HCT116 (cell line): ENCODE measurements at regions not wholly inside any gene's neighbourhood (a gene's known extent, or its start where the extent isn't known, plus 50 kb on each side); places are given as distances from the start of the nearest gene placed in this dataset.

Experiments
- ATAC-seq: fragments of 200-7000 bp; cut with Tn5 transposase; 2 replicates; pipeline ENCODE4 v1.9.1; 2020; ENCODE audit warnings: mild to moderate bottlenecking, moderate library complexity
- BruUV-seq: library from RNA; stranded (reverse); fragments of 400-500 nt; replicated peaks from 2 replicates; lab custom pipeline; 2021; lab: Mats Ljungman, UMichigan
- CTCF ChIA-PET: fragments of 300-600 bp; sonication (Branson Sonifier 250); formaldehyde crosslinking; loops from one replicate; lab custom pipeline; 2021; ENCODE audit warnings: antibody characterized with exemption; lab: Charles Lee
- POLR2A ChIA-PET: fragments of 300-600, 350-600 bp; sonication (Branson Sonifier 250); formaldehyde crosslinking; loops from one replicate; lab custom pipeline; 2021; ENCODE audit warnings: antibody characterized with exemption; lab: Charles Lee
- RAD21 ChIA-PET, 2 experiments: fragments of 300-600 bp; sonication (Branson Sonifier 250); formaldehyde crosslinking; loops; one replicate each; lab custom pipeline; 2023; ENCODE audit warnings: low total read pairs in 2 of 2; ENCODE audit not compliant: uncharacterized antibody in 2 of 2, unreplicated experiment in 2 of 2, low non-redundant PET in 1 of 2; lab: Charles Lee
- DNase-seq: peaks from one replicate; pipeline ENCODE4 v3.0.0-alpha.2; 2010; ENCODE audit warnings: low read depth, low spot score
- H2AFZ ChIP-seq: fragments of 200-600 bp; shearing (Covaris generic), sonication (generic); 2 replicates; pipeline ENCODE4 v1.6.1; 2017; ENCODE audit warnings: low read depth, mixed run types, mixed read lengths, antibody characterized with exemption, low read length; ENCODE audit not compliant: poor library complexity, severe bottlenecking
- H3K27ac ChIP-seq: 2 replicates; pipeline ENCODE4 v1.5.1; 2012; ENCODE audit warnings: low read depth, low read length
- H3K27me3 ChIP-seq: fragments of 200-600 bp; sonication (generic); 2 replicates; pipeline ENCODE4 v1.6.1; 2016; ENCODE audit warnings: mixed run types, low read length, mixed read lengths; ENCODE audit not compliant: insufficient read depth
- H3K36me3 ChIP-seq, 2 experiments: fragments of 200-500 bp in 1 of 2; fragments of 200-600 bp in 1 of 2; sonication (Bioruptor generic) in 1 of 2; sonication (generic) in 1 of 2; 2 replicates each; pipeline versions ENCODE4 v1.5.1 to v1.6.1; 2014 to 2016; ENCODE audit warnings: low read length in 2 of 2, inconsistent platforms in 1 of 2, mixed read lengths in 1 of 2, mixed run types in 1 of 2; ENCODE audit not compliant: insufficient read depth in 2 of 2, control insufficient read depth in 1 of 2
- H3K4me1 ChIP-seq, 2 experiments: fragments of 200-600 bp in 1 of 2; sonication (generic) in 1 of 2; 2 replicates each; pipeline versions ENCODE4 v1.5.1 to v1.6.1; 2012 to 2017; ENCODE audit warnings: low read length in 2 of 2, inconsistent platforms in 1 of 2, mild to moderate bottlenecking in 1 of 2, mixed read lengths in 1 of 2, mixed run types in 1 of 2, moderate library complexity in 1 of 2; ENCODE audit not compliant: insufficient read depth in 2 of 2, control insufficient read depth in 1 of 2
- H3K4me2 ChIP-seq: fragments of 200-600 bp; sonication (generic); 2 replicates; pipeline ENCODE4 v1.6.1; 2017; ENCODE audit warnings: mixed run types, low read length, mixed read lengths
- H3K4me3 ChIP-seq, 2 experiments: fragments of 200-600 bp in 1 of 2; sonication (generic) in 1 of 2; replicated peaks in 1 of 2; 2 replicates each; pipeline ENCODE4 v1.5.1; 2011 to 2016; ENCODE audit warnings: low read length in 2 of 2, control low read depth in 1 of 2, low read depth in 1 of 2, mild to moderate bottlenecking in 1 of 2, mixed read lengths in 1 of 2, mixed run types in 1 of 2
- H3K79me2 ChIP-seq: fragments of 200-600 bp; sonication (generic); 2 replicates; pipeline ENCODE4 v1.6.1; 2017; ENCODE audit warnings: mild to moderate bottlenecking, mixed run types, low read length, moderate library complexity, mixed read lengths; ENCODE audit not compliant: insufficient read depth
- H3K9ac ChIP-seq: fragments of 200-600 bp; sonication (generic); 2 replicates; pipeline ENCODE4 v1.6.1; 2016; ENCODE audit warnings: low read length, mixed read lengths
- H3K9me2 ChIP-seq: fragments of 200-600 bp; sonication (generic), shearing (Covaris generic); 2 replicates; pipeline ENCODE4 v1.6.1; 2017; ENCODE audit warnings: mixed run types, mild to moderate bottlenecking, moderate library complexity; ENCODE audit not compliant: insufficient read depth
- H3K9me3 ChIP-seq, 2 experiments: fragments of 200-500 bp in 1 of 2; fragments of 200-600 bp in 1 of 2; sonication (Bioruptor generic) in 1 of 2; sonication (generic) in 1 of 2; 2 replicates each; pipeline ENCODE4 v1.6.1; 2014 to 2017; ENCODE audit warnings: low read length in 2 of 2, mixed read lengths in 2 of 2, inconsistent platforms in 1 of 2, low read depth in 1 of 2, mild to moderate bottlenecking in 1 of 2, mixed run types in 1 of 2, moderate library complexity in 1 of 2; ENCODE audit not compliant: control insufficient read depth in 1 of 2, insufficient read depth in 1 of 2
- H4K20me1 ChIP-seq: fragments of 200-600 bp; sonication (generic), shearing (Covaris generic); 2 replicates; pipeline ENCODE4 v1.6.1; 2017; ENCODE audit warnings: mixed run types, mild to moderate bottlenecking, moderate library complexity; ENCODE audit not compliant: insufficient read depth
- CBX3 ChIP-seq: IDR thresholded peaks from 2 replicates; pipeline ENCODE4 v1.6.1; 2012; ENCODE audit warnings: low read depth
- CEBPB ChIP-seq: IDR thresholded peaks from 2 replicates; pipeline ENCODE4 v1.6.1; 2012; ENCODE audit warnings: low read depth
- ELF1 ChIP-seq: IDR thresholded peaks from 2 replicates; pipeline ENCODE4 v1.6.1; 2012; ENCODE audit warnings: low read depth, borderline replicate concordance
- EZH2 ChIP-seq: fragments of 200-600 bp; sonication (generic); IDR thresholded peaks from 2 replicates; pipeline ENCODE4 v1.6.1; 2017; ENCODE audit warnings: antibody characterized with exemption, mixed run types
- EZH2phosphoT487 ChIP-seq: fragments of 200-600 bp; IDR thresholded peaks from 2 replicates; pipeline ENCODE4 v1.6.1; 2018; ENCODE audit warnings: antibody characterized with exemption, borderline replicate concordance
- FOSL1 ChIP-seq: IDR thresholded peaks from 2 replicates; pipeline ENCODE4 v1.6.1; 2012; ENCODE audit warnings: low read depth
- POLR2A ChIP-seq: IDR thresholded peaks from 2 replicates; pipeline ENCODE4 v1.7.0; 2011; ENCODE audit warnings: borderline replicate concordance; ENCODE audit not compliant: insufficient read depth, insufficient read length; ENCODE audit errors: extremely low read depth
- POLR2AphosphoS5 ChIP-seq: IDR thresholded peaks from 2 replicates; pipeline ENCODE4 v1.6.1; 2011; ENCODE audit warnings: mild to moderate bottlenecking, low read depth, low read length, moderate library complexity
- RAD21 ChIP-seq: IDR thresholded peaks from 2 replicates; pipeline ENCODE4 v1.6.1; 2012; ENCODE audit warnings: low read depth, mild to moderate bottlenecking
- SIN3A ChIP-seq: IDR thresholded peaks from 2 replicates; pipeline ENCODE4 v1.6.1; 2012; ENCODE audit warnings: low read depth
- SP1 ChIP-seq: IDR thresholded peaks from 2 replicates; pipeline ENCODE4 v1.6.1; 2012; ENCODE audit warnings: low read depth
- SRF ChIP-seq: IDR thresholded peaks from 2 replicates; pipeline ENCODE4 v1.6.1; 2012; ENCODE audit warnings: low read depth
- TCF7L2 ChIP-seq: IDR thresholded peaks from 2 replicates; pipeline ENCODE4 v1.7.0; 2011; ENCODE audit warnings: borderline replicate concordance, inconsistent platforms; ENCODE audit not compliant: insufficient read depth, insufficient read length; ENCODE audit errors: extremely low read depth
- YY1 ChIP-seq: IDR thresholded peaks from 2 replicates; pipeline ENCODE4 v1.6.1; 2011; ENCODE audit warnings: low read length, low read depth, moderate library complexity, mild to moderate bottlenecking; ENCODE audit not compliant: insufficient replicate concordance; ENCODE audit errors: extremely low read depth
- ZFX ChIP-seq: fragments of 450-650 bp; IDR thresholded peaks from 2 replicates; pipeline ENCODE4 v1.6.1; 2017
- intact Hi-C: fragments of 100-400 bp; cut with micrococcal nuclease; formaldehyde crosslinking; loops from 2 replicates; pipeline ENCODE4 v1.10.0; 2022
- TF ChIP-seq, protein P1 (sequence below): IDR thresholded peaks from 2 replicates; pipeline ENCODE4 v1.6.1; 2012
- TF ChIP-seq, protein P2 (sequence below): IDR thresholded peaks from 2 replicates; pipeline ENCODE4 v1.6.1; 2011; ENCODE audit warnings: mild to moderate bottlenecking, low read length, moderate library complexity; ENCODE audit not compliant: insufficient replicate concordance; ENCODE audit errors: extremely low read depth
- TF ChIP-seq, protein P3 (sequence below), 3 experiments: fragments of 200-600 bp in 1 of 3; sonication (generic) in 1 of 3; IDR thresholded peaks in 2 of 3; conservative IDR thresholded peaks in 1 of 3; 2 replicates each; pipeline ENCODE4 v1.5.1; 2012 to 2017; ENCODE audit warnings: low read depth in 2 of 3, low read length in 2 of 3, antibody characterized with exemption in 1 of 3, borderline replicate concordance in 1 of 3, control low read depth in 1 of 3, mild to moderate bottlenecking in 1 of 3, mixed read lengths in 1 of 3, mixed run types in 1 of 3, moderate library complexity in 1 of 3; ENCODE audit not compliant: insufficient read depth in 1 of 3
- TF ChIP-seq, protein P4 (sequence below): IDR thresholded peaks from 2 replicates; pipeline ENCODE4 v1.6.1; 2012; ENCODE audit warnings: low read depth
- TF ChIP-seq, protein P5 (sequence below): IDR thresholded peaks from 2 replicates; pipeline ENCODE4 v1.6.1; 2012

DNA sequence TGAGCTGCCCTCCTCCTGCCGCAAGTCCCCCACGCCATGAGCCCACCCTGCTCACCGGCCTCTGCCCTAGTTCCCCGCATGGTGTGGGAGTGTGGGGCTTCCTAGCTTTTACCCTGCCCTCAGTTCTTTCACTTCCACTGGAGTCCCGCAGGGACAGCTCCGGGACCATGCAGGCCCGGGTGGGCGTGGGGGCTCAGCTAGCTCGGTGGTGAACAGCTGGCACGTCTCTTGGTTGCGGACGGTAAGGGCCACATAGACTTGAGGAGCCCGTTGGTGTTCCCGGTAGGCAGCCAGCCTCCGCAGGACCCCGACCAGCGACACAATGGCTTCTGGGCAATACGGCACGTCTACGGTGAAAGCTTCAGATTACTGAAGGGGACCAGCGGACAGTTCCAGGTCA lies 108.9 kb upstream of the CCZ1B start:
- POLR2A ChIA-PET = no interaction called here
- H3K27ac ChIP-seq = no peak overlapping the region
- H3K9ac ChIP-seq = no peak overlapping the region
- RAD21 ChIA-PET = no interaction called here
- intact Hi-C loops = no loop called here
- ATAC-seq (no peak), DNase-seq (no peak)
- TF ChIP-seq SP1 (no peak), RAD21 (no peak), FOSL1 (no peak), CEBPB (no peak), POLR2AphosphoS5 (no peak), EZH2phosphoT487 (no peak), ELF1 (no peak), YY1 (no peak), SRF (no peak), EZH2 (no peak), POLR2A (no peak), TCF7L2 (no peak), SIN3A (no peak), CBX3 (no peak), ZFX (no peak)
- TF ChIP-seq, protein P1, sequence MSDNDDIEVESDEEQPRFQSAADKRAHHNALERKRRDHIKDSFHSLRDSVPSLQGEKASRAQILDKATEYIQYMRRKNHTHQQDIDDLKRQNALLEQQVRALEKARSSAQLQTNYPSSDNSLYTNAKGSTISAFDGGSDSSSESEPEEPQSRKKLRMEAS = no peak
- TF ChIP-seq, protein P2, sequence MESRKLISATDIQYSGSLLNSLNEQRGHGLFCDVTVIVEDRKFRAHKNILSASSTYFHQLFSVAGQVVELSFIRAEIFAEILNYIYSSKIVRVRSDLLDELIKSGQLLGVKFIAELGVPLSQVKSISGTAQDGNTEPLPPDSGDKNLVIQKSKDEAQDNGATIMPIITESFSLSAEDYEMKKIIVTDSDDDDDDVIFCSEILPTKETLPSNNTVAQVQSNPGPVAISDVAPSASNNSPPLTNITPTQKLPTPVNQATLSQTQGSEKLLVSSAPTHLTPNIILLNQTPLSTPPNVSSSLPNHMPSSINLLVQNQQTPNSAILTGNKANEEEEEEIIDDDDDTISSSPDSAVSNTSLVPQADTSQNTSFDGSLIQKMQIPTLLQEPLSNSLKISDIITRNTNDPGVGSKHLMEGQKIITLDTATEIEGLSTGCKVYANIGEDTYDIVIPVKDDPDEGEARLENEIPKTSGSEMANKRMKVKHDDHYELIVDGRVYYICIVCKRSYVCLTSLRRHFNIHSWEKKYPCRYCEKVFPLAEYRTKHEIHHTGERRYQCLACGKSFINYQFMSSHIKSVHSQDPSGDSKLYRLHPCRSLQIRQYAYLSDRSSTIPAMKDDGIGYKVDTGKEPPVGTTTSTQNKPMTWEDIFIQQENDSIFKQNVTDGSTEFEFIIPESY = no peak
- TF ChIP-seq, protein P3, sequence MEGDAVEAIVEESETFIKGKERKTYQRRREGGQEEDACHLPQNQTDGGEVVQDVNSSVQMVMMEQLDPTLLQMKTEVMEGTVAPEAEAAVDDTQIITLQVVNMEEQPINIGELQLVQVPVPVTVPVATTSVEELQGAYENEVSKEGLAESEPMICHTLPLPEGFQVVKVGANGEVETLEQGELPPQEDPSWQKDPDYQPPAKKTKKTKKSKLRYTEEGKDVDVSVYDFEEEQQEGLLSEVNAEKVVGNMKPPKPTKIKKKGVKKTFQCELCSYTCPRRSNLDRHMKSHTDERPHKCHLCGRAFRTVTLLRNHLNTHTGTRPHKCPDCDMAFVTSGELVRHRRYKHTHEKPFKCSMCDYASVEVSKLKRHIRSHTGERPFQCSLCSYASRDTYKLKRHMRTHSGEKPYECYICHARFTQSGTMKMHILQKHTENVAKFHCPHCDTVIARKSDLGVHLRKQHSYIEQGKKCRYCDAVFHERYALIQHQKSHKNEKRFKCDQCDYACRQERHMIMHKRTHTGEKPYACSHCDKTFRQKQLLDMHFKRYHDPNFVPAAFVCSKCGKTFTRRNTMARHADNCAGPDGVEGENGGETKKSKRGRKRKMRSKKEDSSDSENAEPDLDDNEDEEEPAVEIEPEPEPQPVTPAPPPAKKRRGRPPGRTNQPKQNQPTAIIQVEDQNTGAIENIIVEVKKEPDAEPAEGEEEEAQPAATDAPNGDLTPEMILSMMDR (IDR thresholded peaks at IDR 0.05 in 2 of 3, conservative IDR thresholded peaks at IDR 0.05 in 1 of 3; ENCODE audit: borderline replicate concordance in 1 of 3, insufficient read depth in 1 of 3, low read depth in 2 of 3, low read length in 2 of 3) = no peak
- TF ChIP-seq, protein P4, sequence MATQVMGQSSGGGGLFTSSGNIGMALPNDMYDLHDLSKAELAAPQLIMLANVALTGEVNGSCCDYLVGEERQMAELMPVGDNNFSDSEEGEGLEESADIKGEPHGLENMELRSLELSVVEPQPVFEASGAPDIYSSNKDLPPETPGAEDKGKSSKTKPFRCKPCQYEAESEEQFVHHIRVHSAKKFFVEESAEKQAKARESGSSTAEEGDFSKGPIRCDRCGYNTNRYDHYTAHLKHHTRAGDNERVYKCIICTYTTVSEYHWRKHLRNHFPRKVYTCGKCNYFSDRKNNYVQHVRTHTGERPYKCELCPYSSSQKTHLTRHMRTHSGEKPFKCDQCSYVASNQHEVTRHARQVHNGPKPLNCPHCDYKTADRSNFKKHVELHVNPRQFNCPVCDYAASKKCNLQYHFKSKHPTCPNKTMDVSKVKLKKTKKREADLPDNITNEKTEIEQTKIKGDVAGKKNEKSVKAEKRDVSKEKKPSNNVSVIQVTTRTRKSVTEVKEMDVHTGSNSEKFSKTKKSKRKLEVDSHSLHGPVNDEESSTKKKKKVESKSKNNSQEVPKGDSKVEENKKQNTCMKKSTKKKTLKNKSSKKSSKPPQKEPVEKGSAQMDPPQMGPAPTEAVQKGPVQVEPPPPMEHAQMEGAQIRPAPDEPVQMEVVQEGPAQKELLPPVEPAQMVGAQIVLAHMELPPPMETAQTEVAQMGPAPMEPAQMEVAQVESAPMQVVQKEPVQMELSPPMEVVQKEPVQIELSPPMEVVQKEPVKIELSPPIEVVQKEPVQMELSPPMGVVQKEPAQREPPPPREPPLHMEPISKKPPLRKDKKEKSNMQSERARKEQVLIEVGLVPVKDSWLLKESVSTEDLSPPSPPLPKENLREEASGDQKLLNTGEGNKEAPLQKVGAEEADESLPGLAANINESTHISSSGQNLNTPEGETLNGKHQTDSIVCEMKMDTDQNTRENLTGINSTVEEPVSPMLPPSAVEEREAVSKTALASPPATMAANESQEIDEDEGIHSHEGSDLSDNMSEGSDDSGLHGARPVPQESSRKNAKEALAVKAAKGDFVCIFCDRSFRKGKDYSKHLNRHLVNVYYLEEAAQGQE = no peak
- TF ChIP-seq, protein P5, sequence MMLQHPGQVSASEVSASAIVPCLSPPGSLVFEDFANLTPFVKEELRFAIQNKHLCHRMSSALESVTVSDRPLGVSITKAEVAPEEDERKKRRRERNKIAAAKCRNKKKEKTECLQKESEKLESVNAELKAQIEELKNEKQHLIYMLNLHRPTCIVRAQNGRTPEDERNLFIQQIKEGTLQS = no peak
- H2AFZ ChIP-seq = no peak overlapping the region
- BruUV-seq = no TSS peak
- H3K4me3 ChIP-seq = no peak overlapping the region
- H3K79me2 ChIP-seq = no peaks in the 10 kb centered on the region
- no peaks in the 10 kb centered on the region for H3K36me3 ChIP-seq
- H3K4me2 ChIP-seq = no peak overlapping the region
- H3K27me3 ChIP-seq = no peaks in the 10 kb centered on the region
- H3K9me3 ChIP-seq = no peaks in the 10 kb centered on the region
- CTCF ChIA-PET = no interaction called here
- H4K20me1 ChIP-seq = no peaks in the 10 kb centered on the region
- H3K9me2 ChIP-seq = no peaks in the 10 kb centered on the region
- no peaks in the 10 kb centered on the region for H3K4me1 ChIP-seq
